ENCODE measurements at regions not wholly inside any gene's neighbourhood (a gene's known extent, or its start where the extent isn't known, plus 50 kb on each side); places are given as distances from the start of the nearest gene placed in this dataset.

DNA sequence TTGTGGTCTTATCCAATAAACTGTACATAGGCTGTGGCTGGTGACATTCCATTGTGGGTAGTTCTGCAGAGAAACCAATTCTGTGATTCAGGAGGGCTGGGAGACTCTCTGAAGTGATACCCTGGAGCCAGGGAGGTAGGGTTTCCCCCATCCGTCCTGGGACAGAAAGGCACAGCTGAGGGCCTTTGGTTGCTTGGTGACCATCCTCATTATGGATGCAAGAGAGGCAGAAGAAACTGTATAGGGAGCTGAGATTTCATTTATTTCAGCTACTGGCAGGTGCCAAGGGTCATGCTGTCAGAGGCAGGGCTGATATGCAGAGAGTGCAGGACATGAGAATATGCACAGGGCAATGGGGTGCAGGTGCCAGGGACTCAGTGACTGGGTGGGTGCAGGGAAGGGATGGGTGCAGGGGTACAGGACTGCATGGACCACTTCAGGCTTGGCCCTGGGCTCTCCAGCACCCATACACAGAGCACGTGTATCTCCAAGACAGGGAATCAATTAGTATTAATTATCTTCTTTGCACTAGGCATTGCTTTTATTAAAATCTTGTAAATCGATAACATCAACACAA lies 236.5 kb downstream of the ICE1 start:
- Mint-ChIP-seq H3K27me3 (peaks cover 7% of the 10 kb centered on the region), H3K36me3 (no peaks in the 10 kb centered on the region), H3K4me3 (no peak overlapping the region), H3K9me3 (no peaks in the 10 kb centered on the region), H3K4me1 (ENCODE audit: unreplicated experiment) (no peaks in the 10 kb centered on the region), H3K27ac (no peak overlapping the region)
- TF ChIP-seq CTCF (conservative IDR thresholded peaks at IDR 0.05), result no peak
- DNase-seq (ENCODE audit: extremely low spot score, unreplicated experiment), result no peak

DNA sequence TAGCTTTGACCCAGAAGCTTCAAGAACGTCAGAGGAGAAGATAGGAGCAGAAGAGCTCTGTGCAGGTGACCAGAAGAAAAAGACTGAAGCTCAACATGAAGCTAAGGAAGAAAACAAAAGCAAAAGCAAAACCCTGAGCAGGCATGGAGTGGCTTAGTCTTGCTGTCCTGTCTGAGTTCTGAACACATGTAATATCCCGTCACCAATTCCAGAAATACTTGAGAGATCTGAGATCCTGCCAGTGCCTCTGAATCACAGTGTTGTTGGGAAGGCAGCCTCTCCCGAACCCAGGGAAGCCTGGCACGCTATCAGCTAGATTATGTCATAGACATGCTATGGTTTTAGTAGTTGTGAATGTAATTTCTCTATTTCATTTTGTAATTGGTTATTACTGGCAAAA lies 235.7 kb downstream of the ICE1 start:
- DNase-seq (ENCODE audit: extremely low spot score, unreplicated experiment), result no peak
- TF ChIP-seq CTCF (conservative IDR thresholded peaks at IDR 0.05), result no peak
- H3K4me1 Mint-ChIP-seq (ENCODE audit: unreplicated experiment), result no peaks in the 10 kb centered on the region

GRCh38 chr5:5652181-5652580 lies 229.7 kb downstream of the ICE1 start:
- Mint-ChIP-seq H3K27ac (no peak overlapping the region), H3K4me3 (no peak overlapping the region)

More for the DNA sequence above, 235.7 kb downstream of the ICE1 start:
- no peaks in the 10 kb centered on the region for H3K9me3 Mint-ChIP-seq
- H3K36me3 Mint-ChIP-seq, result no peaks in the 10 kb centered on the region
- peaks cover 7% of the 10 kb centered on the region for H3K27me3 Mint-ChIP-seq
- no peak overlapping the region for H3K27ac Mint-ChIP-seq
- H3K4me3 Mint-ChIP-seq, result no peak overlapping the region

DNA sequence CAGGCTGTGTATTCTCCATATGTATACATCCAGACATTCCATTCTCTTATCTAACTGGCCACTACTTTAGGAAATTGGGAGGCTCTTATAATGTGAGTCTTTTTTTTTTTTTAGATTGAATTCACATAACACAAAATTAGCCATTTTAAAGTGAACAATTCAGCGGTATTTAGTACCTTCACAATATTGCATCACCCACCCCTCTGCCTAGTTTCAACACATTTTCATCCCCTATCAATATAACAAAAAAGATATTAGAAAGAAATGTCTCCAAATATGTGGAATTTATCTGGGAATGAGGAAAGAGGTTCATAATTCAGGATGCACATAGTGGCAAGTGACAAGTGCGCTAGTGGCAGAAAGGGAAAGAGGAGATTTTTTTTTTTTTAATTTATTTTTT lies 228.5 kb downstream of the ICE1 start:
- Mint-ChIP-seq H3K4me1 (ENCODE audit: unreplicated experiment) (no peaks in the 10 kb centered on the region), H3K9me3 (peaks cover 4% of the 10 kb centered on the region)

More at GRCh38 chr5:5652181-5652580, 229.7 kb downstream of the ICE1 start:
- no peak for DNase-seq (ENCODE audit: extremely low spot score, unreplicated experiment)
- H3K27me3 Mint-ChIP-seq, result peaks cover 7% of the 10 kb centered on the region
- no peaks in the 10 kb centered on the region for H3K4me1 Mint-ChIP-seq (ENCODE audit: unreplicated experiment)
- no peaks in the 10 kb centered on the region for H3K36me3 Mint-ChIP-seq
- no peak for TF ChIP-seq CTCF (conservative IDR thresholded peaks at IDR 0.05)
- peaks cover 4% of the 10 kb centered on the region for H3K9me3 Mint-ChIP-seq

GRCh38 chr5:5650242-5650641 lies 227.8 kb downstream of the ICE1 start:
- no peak for DNase-seq (ENCODE audit: extremely low spot score, unreplicated experiment)
- Mint-ChIP-seq H3K9me3 (peaks cover 4% of the 10 kb centered on the region), H3K4me3 (no peak overlapping the region), H3K36me3 (no peaks in the 10 kb centered on the region), H3K27ac (no peak overlapping the region), H3K4me1 (ENCODE audit: unreplicated experiment) (no peaks in the 10 kb centered on the region), H3K27me3 (no peaks in the 10 kb centered on the region)
- no peak for TF ChIP-seq CTCF (conservative IDR thresholded peaks at IDR 0.05)

More for the DNA sequence above, 228.5 kb downstream of the ICE1 start:
- no peaks in the 10 kb centered on the region for H3K36me3 Mint-ChIP-seq
- TF ChIP-seq CTCF (conservative IDR thresholded peaks at IDR 0.05), result no peak
- peaks cover 2% of the 10 kb centered on the region for H3K27me3 Mint-ChIP-seq
- no peak overlapping the region for H3K27ac Mint-ChIP-seq
- no peak for DNase-seq (ENCODE audit: extremely low spot score, unreplicated experiment)
- no peak overlapping the region for H3K4me3 Mint-ChIP-seq

DNA sequence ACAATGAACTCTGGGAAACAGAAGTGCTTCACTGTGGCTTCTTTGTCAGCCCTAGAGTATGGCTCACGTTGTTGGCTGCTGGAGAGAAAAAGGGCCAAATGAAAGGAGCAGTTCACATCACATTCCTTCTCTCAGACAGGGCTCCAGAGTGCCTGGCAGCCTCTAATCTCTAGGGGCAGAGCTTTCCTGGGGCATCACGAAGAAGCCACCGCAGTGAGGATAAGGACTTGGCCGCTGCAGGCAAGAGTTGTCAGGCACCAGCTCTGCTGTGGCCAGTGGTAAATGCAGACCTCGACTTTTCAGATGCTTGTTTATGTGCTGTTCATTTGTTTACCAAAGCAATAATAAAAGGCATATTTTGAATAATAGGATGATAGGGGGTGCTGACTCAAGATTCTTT lies 227.2 kb downstream of the ICE1 start:
- Mint-ChIP-seq H3K27ac (no peak overlapping the region), H3K4me1 (ENCODE audit: unreplicated experiment) (no peaks in the 10 kb centered on the region), H3K4me3 (no peak overlapping the region), H3K9me3 (peaks cover 4% of the 10 kb centered on the region), H3K27me3 (no peaks in the 10 kb centered on the region), H3K36me3 (no peaks in the 10 kb centered on the region)
- no peak for TF ChIP-seq CTCF (conservative IDR thresholded peaks at IDR 0.05)
- DNase-seq (ENCODE audit: extremely low spot score, unreplicated experiment), result no peak
